ENCODE measurements at regions not wholly inside any gene's neighbourhood (a gene's known extent, or its start where the extent isn't known, plus 50 kb on each side); places are given as distances from the start of the nearest gene placed in this dataset.

- no peak for DNase-seq (ENCODE audit: low read depth)
- no peak overlapping the region for H3K4me3 ChIP-seq (ENCODE audit: low read depth, low read length)
- no peak for TF ChIP-seq CTCF (IDR thresholded peaks at IDR 0.05; ENCODE audit: control insufficient read depth, extremely low read depth, insufficient read depth)
These were observed 146.0 kb upstream of the KLF12 start for GRCh38 chr13:74280093-74280794.

GRCh38 chr13:74278901-74279300, 144.7 kb upstream of the KLF12 start:
- no peak for TF ChIP-seq CTCF (IDR thresholded peaks at IDR 0.05; ENCODE audit: control insufficient read depth, extremely low read depth, insufficient read depth)
- H3K4me3 ChIP-seq (ENCODE audit: low read depth, low read length), result no peak overlapping the region
- DNase-seq (ENCODE audit: low read depth), result no peak

DNA sequence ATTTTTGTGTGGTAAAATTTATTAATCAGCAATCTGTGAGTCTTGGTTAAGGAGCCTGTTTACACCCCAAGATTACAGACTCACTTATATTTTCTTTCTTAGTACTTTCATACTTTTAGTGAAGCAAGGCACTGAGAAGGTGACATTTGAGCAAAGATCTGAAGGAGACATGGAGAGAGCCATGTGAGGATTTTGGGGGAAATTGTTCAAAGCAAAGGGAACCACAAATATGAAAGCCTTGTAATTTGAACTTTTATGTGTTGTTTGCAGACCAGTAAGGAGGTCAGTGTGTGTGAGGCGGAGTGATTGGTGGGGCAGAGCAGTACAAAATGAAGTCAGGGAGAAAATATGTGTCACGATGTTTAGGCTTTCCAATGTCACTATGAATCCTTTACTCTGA, 140.7 kb upstream of the KLF12 start:
- DNase-seq (ENCODE audit: low read depth), result no peak
- H3K4me3 ChIP-seq (ENCODE audit: low read depth, low read length), result no peak overlapping the region
- no peak for TF ChIP-seq CTCF (IDR thresholded peaks at IDR 0.05; ENCODE audit: control insufficient read depth, extremely low read depth, insufficient read depth)

- DNase-seq (ENCODE audit: low read depth), result no peak
- no peak overlapping the region for H3K4me3 ChIP-seq (ENCODE audit: low read depth, low read length)
- no peak for TF ChIP-seq CTCF (IDR thresholded peaks at IDR 0.05; ENCODE audit: control insufficient read depth, extremely low read depth, insufficient read depth)
These were observed 139.4 kb upstream of the KLF12 start for GRCh38 chr13:74273581-74273980.

GRCh38 chr13:74272826-74273225, 138.6 kb upstream of the KLF12 start:
- H3K4me3 ChIP-seq (ENCODE audit: low read depth, low read length), result no peak overlapping the region
- TF ChIP-seq CTCF (IDR thresholded peaks at IDR 0.05; ENCODE audit: control insufficient read depth, extremely low read depth, insufficient read depth), result no peak
- no peak for DNase-seq (ENCODE audit: low read depth)

DNA sequence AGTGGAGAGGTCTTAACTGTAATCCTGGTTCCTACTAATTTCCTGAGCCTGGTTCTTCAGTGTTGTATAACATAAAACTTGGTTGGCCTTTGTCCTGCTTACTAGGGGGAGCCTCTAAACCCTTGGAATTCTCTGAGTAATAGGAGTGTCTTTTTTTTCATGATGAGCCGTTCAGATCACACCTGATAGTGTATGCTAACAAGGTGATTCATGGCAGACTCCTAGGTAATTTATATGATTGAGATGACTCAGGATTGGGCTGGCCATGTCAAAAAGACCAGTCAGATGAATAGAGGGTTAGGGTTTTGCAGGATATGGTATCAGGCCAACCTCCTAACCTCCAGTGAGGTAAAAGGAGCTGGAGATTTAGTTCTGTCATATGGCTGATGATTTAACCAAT, 135.8 kb upstream of the KLF12 start:
- no peak overlapping the region for H3K4me3 ChIP-seq (ENCODE audit: low read depth, low read length)
- no peak for TF ChIP-seq CTCF (IDR thresholded peaks at IDR 0.05; ENCODE audit: control insufficient read depth, extremely low read depth, insufficient read depth)
- DNase-seq (ENCODE audit: low read depth), result no peak

- no peak for DNase-seq (ENCODE audit: low read depth)
- no peak overlapping the region for H3K4me3 ChIP-seq (ENCODE audit: low read depth, low read length)
- no peak for TF ChIP-seq CTCF (IDR thresholded peaks at IDR 0.05; ENCODE audit: control insufficient read depth, extremely low read depth, insufficient read depth)
These were observed 132.7 kb upstream of the KLF12 start for GRCh38 chr13:74266861-74267260.

All from LNCaP clone FGC (cell line).